HEK293 (cell line): ENCODE measurements at regions not wholly inside any gene's neighbourhood (a gene's known extent, or its start where the extent isn't known, plus 50 kb on each side); places are given as distances from the start of the nearest gene placed in this dataset.

Source experiments
- CTCF ChIA-PET: fragments of 350-600 bp; formaldehyde crosslinking; extraction: SDS; loops from one replicate; lab custom pipeline; 2021; ENCODE audit warnings: antibody characterized with exemption; lab: Yijun Ruan, JAX
- POLR2A ChIA-PET: fragments of 300-600 bp; formaldehyde crosslinking; extraction: SDS; loops from one replicate; lab custom pipeline; 2020; ENCODE audit warnings: antibody characterized with exemption, inconsistent platforms; lab: Yijun Ruan, JAX
- H3K27ac ChIP-seq: fragments of 200-500 bp; sonication (Bioruptor generic); 2 replicates; pipeline ENCODE4 v1.5.1; 2014; ENCODE audit warnings: low read depth, low read length, control low read depth, inconsistent platforms; ENCODE audit errors: extremely low read depth
- H3K36me3 ChIP-seq, 2 experiments: fragments of 200-500 bp in 1 of 2; sonication (Bioruptor generic) in 1 of 2; 1 replicate in 1 of 2; 2 replicates in 1 of 2; pipeline ENCODE4 v1.5.1; 2014 to 2017; ENCODE audit warnings: inconsistent platforms in 2 of 2, low read length in 2 of 2; ENCODE audit not compliant: control insufficient read depth in 2 of 2, insufficient read depth in 1 of 2
- H3K4me1 ChIP-seq: fragments of 200-500 bp; sonication (Bioruptor generic); 2 replicates; pipeline ENCODE4 v1.5.1; 2014; ENCODE audit warnings: mild to moderate bottlenecking, low read length, inconsistent platforms; ENCODE audit not compliant: control insufficient read depth, insufficient read depth
- H3K4me3 ChIP-seq: 2 replicates; pipeline ENCODE4 v1.5.1; 2011; ENCODE audit warnings: low read depth, mild to moderate bottlenecking, control low read depth, low read length, moderate library complexity
- H3K9me3 ChIP-seq: fragments of 200-500 bp; sonication (Bioruptor generic); 2 replicates; pipeline ENCODE4 v1.5.1; 2014; ENCODE audit warnings: low read depth, low read length, inconsistent platforms; ENCODE audit not compliant: control insufficient read depth, insufficient read depth
- EGR2 ChIP-seq: fragments of 450-650 bp; formaldehyde crosslinking; IDR thresholded peaks from 2 replicates; pipeline ENCODE4 v1.5.1; 2016; ENCODE audit warnings: low read depth, missing biosample characterization, missing genetic modification characterization
- GLI4 ChIP-seq: fragments of 450-650 bp; formaldehyde crosslinking; IDR thresholded peaks from 2 replicates; pipeline ENCODE4 v1.5.1; 2016; ENCODE audit warnings: missing biosample characterization, missing genetic modification characterization
- HOXA7 ChIP-seq: sonication (generic); formaldehyde crosslinking; IDR thresholded peaks from 2 replicates; pipeline ENCODE4 v1.8.1; 2022; ENCODE audit warnings: missing genetic modification reagents, borderline replicate concordance
- KLF7 ChIP-seq: fragments of 450-650 bp; formaldehyde crosslinking; IDR thresholded peaks from 2 replicates; pipeline ENCODE4 v1.5.1; 2016; ENCODE audit warnings: missing biosample characterization, missing genetic modification characterization, borderline replicate concordance
- KLF9 ChIP-seq: fragments of 450-650 bp; formaldehyde crosslinking; IDR thresholded peaks from 2 replicates; pipeline ENCODE4 v1.5.1; 2016; ENCODE audit warnings: missing biosample characterization, missing genetic modification characterization, low read depth
- PRDM1 ChIP-seq: fragments of 450-650 bp; formaldehyde crosslinking; IDR thresholded peaks from 2 replicates; pipeline ENCODE4; 2016; ENCODE audit warnings: missing biosample characterization, missing genetic modification characterization
- SALL2 ChIP-seq: fragments of 450-650 bp; formaldehyde crosslinking; IDR thresholded peaks from 2 replicates; pipeline ENCODE4 v1.5.0; 2017; ENCODE audit warnings: missing biosample characterization, mild to moderate bottlenecking, missing genetic modification characterization, borderline replicate concordance
- SP3 ChIP-seq: fragments of 450-650 bp; formaldehyde crosslinking; IDR thresholded peaks from 2 replicates; pipeline ENCODE4 v1.5.1; 2016; ENCODE audit warnings: missing biosample characterization, missing genetic modification characterization
- TRIM28 ChIP-seq: IDR thresholded peaks from 2 replicates; pipeline ENCODE4 v1.6.1; 2011; ENCODE audit warnings: low read length, control low read depth, borderline replicate concordance
- YY1 ChIP-seq: fragments of 450-650 bp; formaldehyde crosslinking; IDR thresholded peaks from 2 replicates; pipeline ENCODE4 v1.5.1; 2018; ENCODE audit warnings: missing biosample characterization, missing genetic modification characterization
- ZBTB8A ChIP-seq: fragments of 450-650 bp; formaldehyde crosslinking; IDR thresholded peaks from 2 replicates; pipeline ENCODE4 v1.5.1; 2016; ENCODE audit warnings: missing biosample characterization, missing genetic modification characterization
- ZFP3 ChIP-seq: fragments of 450-650 bp; formaldehyde crosslinking; IDR thresholded peaks from 2 replicates; pipeline ENCODE4 v1.5.1; 2016; ENCODE audit warnings: low read depth, missing biosample characterization, missing genetic modification characterization
- ZNF133 ChIP-seq: fragments of 450-650 bp; formaldehyde crosslinking; IDR thresholded peaks from 2 replicates; pipeline ENCODE4 v1.5.1; 2016; ENCODE audit warnings: missing biosample characterization, missing genetic modification characterization
- ZNF138 ChIP-seq: fragments of 450-650 bp; formaldehyde crosslinking; IDR thresholded peaks from 2 replicates; pipeline ENCODE4 v1.5.1; 2016; ENCODE audit warnings: missing biosample characterization, missing genetic modification characterization, borderline replicate concordance
- ZNF16 ChIP-seq: fragments of 450-650 bp; formaldehyde crosslinking; IDR thresholded peaks from 2 replicates; pipeline ENCODE4 v1.5.1; 2016; ENCODE audit warnings: low read depth, missing biosample characterization, missing genetic modification characterization
- ZNF214 ChIP-seq: fragments of 450-650 bp; formaldehyde crosslinking; IDR thresholded peaks from 2 replicates; pipeline ENCODE4 v1.5.1; 2017; ENCODE audit warnings: missing biosample characterization, mild to moderate bottlenecking, missing genetic modification characterization, borderline replicate concordance
- ZNF223 ChIP-seq: fragments of 450-650 bp; formaldehyde crosslinking; IDR thresholded peaks from 2 replicates; pipeline ENCODE4 v1.5.1; 2016; ENCODE audit warnings: missing biosample characterization, missing genetic modification characterization
- ZNF24 ChIP-seq: fragments of 450-650 bp; formaldehyde crosslinking; IDR thresholded peaks from 2 replicates; pipeline ENCODE4 v1.5.1; 2016; ENCODE audit warnings: missing biosample characterization, missing genetic modification characterization
- ZNF248 ChIP-seq: fragments of 450-650 bp; formaldehyde crosslinking; IDR thresholded peaks from 2 replicates; pipeline ENCODE4 v1.5.1; 2017; ENCODE audit warnings: missing biosample characterization, missing genetic modification characterization
- ZNF302 ChIP-seq: fragments of 450-650 bp; formaldehyde crosslinking; IDR thresholded peaks from 2 replicates; pipeline ENCODE4 v1.5.1; 2016; ENCODE audit warnings: missing biosample characterization, missing genetic modification characterization, low read depth
- ZNF335 ChIP-seq: fragments of 450-650 bp; formaldehyde crosslinking; conservative IDR thresholded peaks from 2 replicates; pipeline ENCODE4 v1.5.1; 2016; ENCODE audit warnings: missing biosample characterization, missing genetic modification characterization
- ZNF341 ChIP-seq: fragments of 450-650 bp; formaldehyde crosslinking; IDR thresholded peaks from 2 replicates; pipeline ENCODE4; 2016; ENCODE audit warnings: low read depth, missing biosample characterization, missing genetic modification characterization
- ZNF398 ChIP-seq: fragments of 450-650 bp; formaldehyde crosslinking; IDR thresholded peaks from 2 replicates; pipeline ENCODE4 v1.5.1; 2017; ENCODE audit warnings: missing biosample characterization, missing genetic modification characterization
- ZNF423 ChIP-seq: fragments of 450-650 bp; formaldehyde crosslinking; IDR thresholded peaks from 2 replicates; pipeline ENCODE4 v1.5.1; 2016; ENCODE audit warnings: missing biosample characterization, missing genetic modification characterization
- ZNF513 ChIP-seq: fragments of 450-650 bp; IDR thresholded peaks from 2 replicates; pipeline ENCODE4 v1.5.1; 2018; ENCODE audit warnings: missing biosample characterization, missing genetic modification characterization
- ZNF658 ChIP-seq: fragments of 450-650 bp; formaldehyde crosslinking; IDR thresholded peaks from 2 replicates; pipeline ENCODE4; 2016; ENCODE audit warnings: missing biosample characterization, missing genetic modification characterization
- ZNF704 ChIP-seq: fragments of 450-650 bp; formaldehyde crosslinking; IDR thresholded peaks from 2 replicates; pipeline ENCODE4 v1.5.1; 2016; ENCODE audit warnings: missing biosample characterization, missing genetic modification characterization
- ZNF768 ChIP-seq: fragments of 450-650 bp; formaldehyde crosslinking; IDR thresholded peaks from 2 replicates; pipeline ENCODE4 v1.5.1; 2018; ENCODE audit warnings: missing biosample characterization, mild to moderate bottlenecking, missing genetic modification characterization
- ZNF777 ChIP-seq: fragments of 450-650 bp; formaldehyde crosslinking; IDR thresholded peaks from 2 replicates; pipeline ENCODE4 v1.5.1; 2017; ENCODE audit warnings: missing biosample characterization, missing genetic modification characterization, borderline replicate concordance
- ZNF792 ChIP-seq: fragments of 450-650 bp; formaldehyde crosslinking; IDR thresholded peaks from 2 replicates; pipeline ENCODE4 v1.5.1; 2016; ENCODE audit warnings: missing biosample characterization, missing genetic modification characterization
- ZNF830 ChIP-seq: fragments of 450-650 bp; IDR thresholded peaks from 2 replicates; pipeline ENCODE4 v1.5.0; 2018; ENCODE audit warnings: missing biosample characterization, missing genetic modification characterization, low read depth, mild to moderate bottlenecking, moderate library complexity

GRCh38 chr4:62360156-62360545 lies 1160.0 kb downstream of the ADGRL3 start:
- no peaks in the 10 kb centered on the region for H3K36me3 ChIP-seq
- no peaks in the 10 kb centered on the region for H3K9me3 ChIP-seq
- H3K4me3 ChIP-seq = no peak overlapping the region
- TF ChIP-seq SP3 (tag by site-specific recombination) (no peak), ZNF341 (tag by site-specific recombination) (no peak), GLI4 (no peak), ZNF335 (no peak), ZNF777 (tag by site-specific recombination) (no peak), ZNF658 (tag by site-specific recombination) (no peak), SALL2 (tag by site-specific recombination) (no peak), ZNF214 (tag by site-specific recombination) (no peak), ZNF830 (tag by site-specific recombination) (no peak), ZNF24 (tag by site-specific recombination) (no peak), ZNF792 (tag by site-specific recombination) (no peak), ZNF133 (tag by site-specific recombination) (no peak), ZNF223 (no peak), KLF9 (tag by site-specific recombination) (no peak)
- no peak overlapping the region for H3K27ac ChIP-seq
- ChIA-PET CTCF (interaction anchor here (0.6 kb wide), 1 partner anchor 65 kb away, joined by 3 read pairs; no protein-coding TSS in a partner anchor), POLR2A (no interaction called here)
- no peaks in the 10 kb centered on the region for H3K4me1 ChIP-seq

DNA sequence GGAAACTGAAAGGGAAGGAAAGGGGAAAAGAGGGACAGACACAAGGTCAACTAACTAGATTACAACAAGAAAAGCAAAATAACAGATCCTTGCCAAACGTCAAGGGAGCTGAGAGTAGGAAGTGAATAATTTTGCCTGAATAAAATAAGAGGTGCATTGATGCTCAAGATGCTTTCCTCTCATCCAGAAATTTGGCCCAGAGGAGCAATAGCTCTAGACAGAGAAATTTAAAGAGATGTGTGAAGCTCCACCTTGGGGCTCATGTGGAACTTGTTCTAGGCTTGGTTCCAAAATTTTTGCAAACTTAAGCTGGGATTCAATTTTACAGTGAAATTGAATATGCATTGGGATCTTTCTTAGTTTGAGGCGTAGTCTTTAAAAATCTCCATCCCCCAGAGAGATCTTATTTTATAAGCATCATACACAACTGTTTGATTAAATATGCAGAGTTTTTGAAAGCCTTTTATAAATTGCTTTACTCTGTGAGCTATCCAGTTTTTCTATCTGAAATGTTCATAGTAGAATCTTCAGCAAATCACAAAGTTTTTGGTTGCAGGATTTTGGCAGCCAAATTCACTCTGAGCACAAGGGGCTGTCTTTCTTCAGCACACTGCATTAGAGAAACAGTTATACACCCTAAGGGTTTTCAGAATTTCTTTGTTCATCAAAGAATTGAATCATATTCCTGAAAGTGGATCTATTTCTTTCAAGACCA lies 1159.5 kb downstream of the ADGRL3 start:
- ChIA-PET CTCF (interaction anchor here (0.6 kb wide), 1 partner anchor 65 kb away, joined by 3 read pairs; no protein-coding TSS in a partner anchor), POLR2A (no interaction called here)
- no peak overlapping the region for H3K4me3 ChIP-seq
- H3K36me3 ChIP-seq = no peaks in the 10 kb centered on the region
- H3K27ac ChIP-seq = no peak overlapping the region
- no peaks in the 10 kb centered on the region for H3K9me3 ChIP-seq
- TF ChIP-seq ZFP3 (tag by site-specific recombination) (no peak), TRIM28 (no peak), EGR2 (tag by site-specific recombination) (no peak), ZNF302 (tag by site-specific recombination) (no peak), KLF7 (tag by site-specific recombination) (no peak), ZNF138 (tag by site-specific recombination) (no peak), ZBTB8A (tag by site-specific recombination) (no peak), HOXA7 (no peak), PRDM1 (tag by site-specific recombination) (no peak), ZNF423 (tag by site-specific recombination) (no peak), ZNF16 (tag by site-specific recombination) (no peak), ZNF830 (tag by site-specific recombination) (no peak), ZNF704 (tag by site-specific recombination) (no peak), ZNF513 (tag by site-specific recombination) (no peak), ZNF768 (no peak), ZNF398 (tag by site-specific recombination) (no peak), YY1 (tag by site-specific recombination) (no peak), ZNF248 (no peak)
- H3K4me1 ChIP-seq = no peaks in the 10 kb centered on the region
